OCI-LY7 (cell line): ENCODE measurements at regions not wholly inside any gene's neighbourhood (a gene's known extent, or its start where the extent isn't known, plus 50 kb on each side); places are given as distances from the start of the nearest gene placed in this dataset.

Experiments used
- BruUV-seq: library from RNA; stranded (reverse); fragments of 400-500 nt; replicated peaks from 2 replicates; lab custom pipeline; 2021; lab: Mats Ljungman, UMichigan
- CTCF ChIA-PET: fragments of 300-600 bp; sonication (Branson Sonifier 250); formaldehyde crosslinking; loops from one replicate; lab custom pipeline; 2022; ENCODE audit warnings: antibody characterized with exemption; ENCODE audit not compliant: unreplicated experiment; lab: Charles Lee
- POLR2A ChIA-PET: fragments of 300-600 bp; sonication (Branson Sonifier 250); formaldehyde crosslinking; loops from one replicate; lab custom pipeline; 2022; ENCODE audit warnings: antibody characterized with exemption; lab: Charles Lee
- DNase-seq: peaks from one replicate; pipeline ENCODE4 v3.0.0-alpha.2; 2015; ENCODE audit warnings: low spot score
- H2AFZ ChIP-seq: fragments of 200-600 bp; sonication (generic), shearing (Covaris generic); 2 replicates; pipeline ENCODE4 v1.6.1; 2014; ENCODE audit warnings: mild to moderate bottlenecking, antibody characterized with exemption, low read length, moderate library complexity
- H3K27ac ChIP-seq: fragments of 200-600 bp; sonication (generic); 2 replicates; pipeline ENCODE4 v1.5.1; 2014; ENCODE audit warnings: mixed run types, low read depth, mild to moderate bottlenecking, moderate library complexity, low read length, inconsistent platforms; ENCODE audit not compliant: poor library complexity, severe bottlenecking
- H3K36me3 ChIP-seq: fragments of 200-600 bp; sonication (generic); 2 replicates; pipeline ENCODE4 v1.6.1; 2014; ENCODE audit warnings: mild to moderate bottlenecking, antibody characterized with exemption, low read length, moderate library complexity, mixed read lengths; ENCODE audit not compliant: insufficient read depth
- H3K4me1 ChIP-seq: fragments of 200-600 bp; sonication (generic); 2 replicates; pipeline ENCODE4 v1.5.1; 2014; ENCODE audit warnings: mild to moderate bottlenecking, low read length; ENCODE audit not compliant: insufficient read depth, poor library complexity, severe bottlenecking
- H3K4me2 ChIP-seq: fragments of 200-600 bp; sonication (generic); 2 replicates; pipeline ENCODE4 v1.6.1; 2014; ENCODE audit warnings: mild to moderate bottlenecking, low read length
- H3K4me3 ChIP-seq: fragments of 200-600 bp; sonication (generic); 2 replicates; pipeline ENCODE4 v1.5.1; 2014; ENCODE audit warnings: mild to moderate bottlenecking, low read depth, low read length; ENCODE audit not compliant: poor library complexity, severe bottlenecking
- H3K79me2 ChIP-seq: fragments of 200-600 bp; sonication (generic); 2 replicates; pipeline ENCODE4 v1.6.1; 2016; ENCODE audit warnings: low read depth, mild to moderate bottlenecking, low read length, moderate library complexity, mixed read lengths; ENCODE audit not compliant: insufficient read depth
- H3K9me2 ChIP-seq: fragments of 200-600 bp; sonication (generic); 2 replicates; pipeline ENCODE4 v1.6.1; 2016; ENCODE audit warnings: mild to moderate bottlenecking, low read length, mixed read lengths; ENCODE audit not compliant: insufficient read depth
- H3K9me3 ChIP-seq: fragments of 200-600 bp; sonication (generic); 2 replicates; pipeline ENCODE4 v1.6.1; 2014; ENCODE audit warnings: mild to moderate bottlenecking, mixed run types, low read length, mixed read lengths
- H4K20me1 ChIP-seq: fragments of 200-600 bp; sonication (generic); 2 replicates; pipeline ENCODE4 v1.6.1; 2014; ENCODE audit warnings: mild to moderate bottlenecking, antibody characterized with exemption, low read length, moderate library complexity, mixed read lengths; ENCODE audit not compliant: insufficient read depth
- CTCF ChIP-seq: fragments of 200-600 bp; sonication (generic); conservative IDR thresholded peaks from 2 replicates; pipeline ENCODE4 v1.5.1; 2014; ENCODE audit warnings: mild to moderate bottlenecking, antibody characterized with exemption, low read length, moderate library complexity, mixed read lengths
- EZH2phosphoT487 ChIP-seq: fragments of 200-600 bp; sonication (generic); IDR thresholded peaks from 2 replicates; pipeline ENCODE4 v1.6.1; 2018; ENCODE audit warnings: low read depth, borderline replicate concordance, mild to moderate bottlenecking, mixed run types, antibody characterized with exemption, low read length, moderate library complexity, mixed read lengths
- intact Hi-C: fragments of 100-400 bp; cut with micrococcal nuclease; formaldehyde crosslinking; loops from one replicate; pipeline ENCODE4 v1.10.0; 2022; ENCODE audit not compliant: unreplicated experiment

GRCh38 chr14:54039311-54039710, 82.7 kb upstream of the BMP4 start:
- no peaks in the 10 kb centered on the region for H3K9me3 ChIP-seq
- no peak overlapping the region for H3K4me3 ChIP-seq
- H3K27ac ChIP-seq = no peak overlapping the region
- CTCF ChIA-PET = no interaction called here
- H3K36me3 ChIP-seq = no peaks in the 10 kb centered on the region
- H3K9me2 ChIP-seq = no peaks in the 10 kb centered on the region
- no TSS peak for BruUV-seq
- intact Hi-C loops = no loop called here
- H4K20me1 ChIP-seq = no peaks in the 10 kb centered on the region
- DNase-seq = no peak
- TF ChIP-seq EZH2phosphoT487 (no peak), CTCF (no peak)
- no peaks in the 10 kb centered on the region for H3K4me1 ChIP-seq
- H3K79me2 ChIP-seq = no peaks in the 10 kb centered on the region
- POLR2A ChIA-PET = no interaction called here
- no peak overlapping the region for H3K4me2 ChIP-seq
- H2AFZ ChIP-seq = no peak overlapping the region

- no peaks in the 10 kb centered on the region for H3K9me3 ChIP-seq
- ChIA-PET POLR2A (no interaction called here), CTCF (no interaction called here)
- H3K4me3 ChIP-seq = no peak overlapping the region
- intact Hi-C loops = no loop called here
- H3K79me2 ChIP-seq = no peaks in the 10 kb centered on the region
- TF ChIP-seq CTCF (no peak), EZH2phosphoT487 (no peak)
- no peaks in the 10 kb centered on the region for H3K4me1 ChIP-seq
- H4K20me1 ChIP-seq = no peaks in the 10 kb centered on the region
- no peak overlapping the region for H3K27ac ChIP-seq
- no peaks in the 10 kb centered on the region for H3K9me2 ChIP-seq
- H3K4me2 ChIP-seq = no peak overlapping the region
- no peak overlapping the region for H2AFZ ChIP-seq
- H3K36me3 ChIP-seq = no peaks in the 10 kb centered on the region
- BruUV-seq = no TSS peak
- DNase-seq = no peak
These were observed 84.2 kb upstream of the BMP4 start for GRCh38 chr14:54040846-54041245.

GRCh38 chr14:54046250-54046649, 89.6 kb upstream of the BMP4 start:
- intact Hi-C loops = no loop called here
- ChIA-PET CTCF (no interaction called here), POLR2A (no interaction called here)
- Histone ChIP-seq H3K36me3 (no peaks in the 10 kb centered on the region), H3K79me2 (no peaks in the 10 kb centered on the region), H3K4me3 (no peak overlapping the region), H3K9me3 (no peaks in the 10 kb centered on the region), H3K4me1 (no peaks in the 10 kb centered on the region), H4K20me1 (no peaks in the 10 kb centered on the region), H3K27ac (no peak overlapping the region), H2AFZ (no peak overlapping the region), H3K9me2 (no peaks in the 10 kb centered on the region), H3K4me2 (no peak overlapping the region)
- no TSS peak for BruUV-seq
- DNase-seq = no peak
- no peak for TF ChIP-seq CTCF
- no peak for TF ChIP-seq EZH2phosphoT487
